ENCODE measurements at regions not wholly inside any gene's neighbourhood (a gene's known extent, or its start where the extent isn't known, plus 50 kb on each side); places are given as distances from the start of the nearest gene placed in this dataset.
A peak's percentile ranks its signal among the peaks of the same experiment; 100 is the strongest.

DNA sequence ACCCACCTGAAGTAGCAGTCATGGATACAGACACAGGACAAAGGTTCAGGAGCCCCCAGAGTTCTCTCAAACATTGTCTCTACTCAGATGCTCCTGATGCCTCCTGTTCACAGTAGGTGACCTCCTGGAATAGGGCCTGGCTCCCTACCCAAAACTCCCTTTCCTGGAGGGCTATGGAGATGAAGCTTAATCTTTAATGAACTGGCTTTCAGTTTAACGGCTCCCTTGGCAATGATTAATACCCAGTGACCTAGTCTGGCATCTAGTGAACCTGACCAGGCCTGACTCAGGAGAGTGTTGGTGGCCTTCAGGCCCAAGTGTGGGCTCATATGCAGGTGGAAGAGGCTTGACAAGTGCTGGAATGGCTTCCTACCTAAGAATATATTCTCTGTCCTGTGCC lies 65.2 kb upstream of the TRABD2B start:
- ATAC-seq (ENCODE audit: low FRiP score) = no peak
- intact Hi-C loops (cut with DNase I) = loop anchor here in 1 of 2 donors (5.0 kb wide), 1 partner anchor 325 kb away; no protein-coding TSS in a partner anchor
- peak in 1 of 2 donors; percentile 21 for DNase-seq
- H3K36me3 ChIP-seq (ENCODE audit: control insufficient read depth in 1 of 2, insufficient read depth in 2 of 2, low read length in 1 of 2) = no peaks in the 10 kb centered on the region
- WGBS, 2 donors = 14 to 21% methylated on average over 1 of the region's 1 CpG
- no peak overlapping the region for H3K4me3 ChIP-seq (ENCODE audit: low read length in 2 of 2)
- H3K4me1 ChIP-seq (ENCODE audit: control insufficient read depth in 1 of 2, insufficient read depth in 2 of 2, low read length in 2 of 2) = no peaks in the 10 kb centered on the region
- no peaks in the 10 kb centered on the region for H3K27me3 ChIP-seq (ENCODE audit: control insufficient read depth in 1 of 2, insufficient read depth in 2 of 2, low read length in 1 of 2)
- no peak overlapping the region for H3K27ac ChIP-seq (ENCODE audit: low read depth in 1 of 2, low read length in 2 of 2)
- no peaks in the 10 kb centered on the region for H3K9me3 ChIP-seq (ENCODE audit: control insufficient read depth, low read length)

DNA sequence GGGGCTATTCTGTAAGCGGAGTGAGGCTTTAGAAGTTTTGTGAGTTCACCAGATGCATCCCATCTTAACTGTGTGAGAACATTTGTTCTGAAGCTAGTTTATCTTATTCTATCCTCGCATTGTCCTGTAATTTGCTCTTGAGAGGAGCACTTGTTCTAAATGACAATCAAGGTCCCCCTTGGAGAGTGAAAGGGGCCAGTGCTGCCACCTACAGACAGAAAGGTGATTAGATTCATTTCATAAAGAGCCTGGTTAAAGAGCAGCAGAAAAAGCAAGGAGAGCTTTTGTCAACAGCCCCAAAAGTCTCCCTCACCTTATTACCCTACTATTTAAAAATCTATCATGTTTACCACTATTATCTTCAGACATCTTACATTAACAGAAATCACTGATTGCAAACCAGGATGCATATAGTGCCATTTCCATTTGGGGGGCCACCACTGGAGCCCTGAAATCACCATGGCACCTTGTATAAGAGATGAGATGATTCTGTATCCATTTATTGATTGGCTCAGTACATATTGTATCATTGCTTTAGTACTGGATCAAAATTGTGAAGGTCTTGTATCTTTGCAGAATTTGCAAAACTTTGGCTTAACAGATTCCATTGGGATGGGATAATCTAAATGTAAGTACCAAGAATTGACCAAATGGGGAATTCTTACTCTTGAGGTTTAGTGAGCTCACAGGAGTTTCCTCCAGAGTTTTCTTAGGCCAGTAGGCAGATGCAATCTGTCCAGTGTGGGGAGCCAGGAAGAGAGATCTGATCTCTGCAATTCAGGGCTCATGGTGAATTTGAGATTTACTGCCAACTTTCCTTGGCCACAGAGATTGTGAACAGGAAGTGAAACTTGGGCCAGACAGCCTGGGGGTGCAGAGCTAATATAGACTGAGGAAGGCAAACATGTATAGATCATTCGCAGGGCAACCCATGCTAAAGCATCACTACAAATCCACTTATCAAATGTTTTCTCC lies 64.3 kb upstream of the TRABD2B start:
- intact Hi-C loops (cut with DNase I) = loop anchor here (1.0 to 5.0 kb wide), 3 partner anchors 63 to 324 kb away; partner anchors contain the start of gene TRABD2B (in 1 of the 2)
- no peak overlapping the region for H3K4me3 ChIP-seq (ENCODE audit: low read length in 2 of 2)
- H3K27ac ChIP-seq (ENCODE audit: low read depth in 1 of 2, low read length in 2 of 2) = no peak overlapping the region
- no peaks in the 10 kb centered on the region for H3K36me3 ChIP-seq (ENCODE audit: control insufficient read depth in 1 of 2, insufficient read depth in 2 of 2, low read length in 1 of 2)
- ATAC-seq (ENCODE audit: low FRiP score) = peak; percentile 65
- 52 to 61% methylated on average over 3 of the region's 3 CpGs for WGBS, 2 donors
- no peaks in the 10 kb centered on the region for H3K27me3 ChIP-seq (ENCODE audit: control insufficient read depth in 1 of 2, insufficient read depth in 2 of 2, low read length in 1 of 2)
- H3K9me3 ChIP-seq (ENCODE audit: control insufficient read depth, low read length) = no peaks in the 10 kb centered on the region
- DNase-seq = peak in 1 of 2 donors; percentile 78
- no peaks in the 10 kb centered on the region for H3K4me1 ChIP-seq (ENCODE audit: control insufficient read depth in 1 of 2, insufficient read depth in 2 of 2, low read length in 2 of 2)

DNA sequence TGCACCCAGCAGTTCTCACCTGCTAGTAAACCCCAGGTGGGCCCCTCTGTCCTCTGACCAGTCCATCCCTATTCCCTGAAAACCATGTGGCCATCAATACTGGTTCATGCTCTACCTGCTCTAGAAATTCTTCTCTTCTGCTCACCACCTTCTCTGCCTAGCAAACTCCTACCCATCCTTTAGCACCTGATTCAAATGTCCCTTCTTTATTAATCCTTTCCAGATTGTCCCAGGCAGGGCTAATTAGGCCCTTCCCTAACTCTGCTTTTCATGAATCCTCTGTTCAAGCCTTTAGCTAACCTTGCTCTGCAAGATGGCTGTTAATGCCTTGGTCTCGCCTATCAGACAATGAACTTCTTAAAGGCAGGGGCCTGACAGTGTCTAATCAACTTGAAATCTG lies 62.1 kb upstream of the TRABD2B start:
- ATAC-seq (ENCODE audit: low FRiP score) (no peak), DNase-seq (no peak)
- WGBS, 2 donors = 96% methylated on average over 1 of the region's 1 CpG
- intact Hi-C loops (cut with DNase I) = no loop called here
- H3K4me1 ChIP-seq (ENCODE audit: control insufficient read depth in 1 of 2, insufficient read depth in 2 of 2, low read length in 2 of 2) = no peaks in the 10 kb centered on the region
- H3K36me3 ChIP-seq (ENCODE audit: control insufficient read depth in 1 of 2, insufficient read depth in 2 of 2, low read length in 1 of 2) = no peaks in the 10 kb centered on the region
- H3K4me3 ChIP-seq (ENCODE audit: low read length in 2 of 2) = no peak overlapping the region
- H3K27ac ChIP-seq (ENCODE audit: low read depth in 1 of 2, low read length in 2 of 2) = no peak overlapping the region
- no peaks in the 10 kb centered on the region for H3K27me3 ChIP-seq (ENCODE audit: control insufficient read depth in 1 of 2, insufficient read depth in 2 of 2, low read length in 1 of 2)
- H3K9me3 ChIP-seq (ENCODE audit: control insufficient read depth, low read length) = no peaks in the 10 kb centered on the region

DNA sequence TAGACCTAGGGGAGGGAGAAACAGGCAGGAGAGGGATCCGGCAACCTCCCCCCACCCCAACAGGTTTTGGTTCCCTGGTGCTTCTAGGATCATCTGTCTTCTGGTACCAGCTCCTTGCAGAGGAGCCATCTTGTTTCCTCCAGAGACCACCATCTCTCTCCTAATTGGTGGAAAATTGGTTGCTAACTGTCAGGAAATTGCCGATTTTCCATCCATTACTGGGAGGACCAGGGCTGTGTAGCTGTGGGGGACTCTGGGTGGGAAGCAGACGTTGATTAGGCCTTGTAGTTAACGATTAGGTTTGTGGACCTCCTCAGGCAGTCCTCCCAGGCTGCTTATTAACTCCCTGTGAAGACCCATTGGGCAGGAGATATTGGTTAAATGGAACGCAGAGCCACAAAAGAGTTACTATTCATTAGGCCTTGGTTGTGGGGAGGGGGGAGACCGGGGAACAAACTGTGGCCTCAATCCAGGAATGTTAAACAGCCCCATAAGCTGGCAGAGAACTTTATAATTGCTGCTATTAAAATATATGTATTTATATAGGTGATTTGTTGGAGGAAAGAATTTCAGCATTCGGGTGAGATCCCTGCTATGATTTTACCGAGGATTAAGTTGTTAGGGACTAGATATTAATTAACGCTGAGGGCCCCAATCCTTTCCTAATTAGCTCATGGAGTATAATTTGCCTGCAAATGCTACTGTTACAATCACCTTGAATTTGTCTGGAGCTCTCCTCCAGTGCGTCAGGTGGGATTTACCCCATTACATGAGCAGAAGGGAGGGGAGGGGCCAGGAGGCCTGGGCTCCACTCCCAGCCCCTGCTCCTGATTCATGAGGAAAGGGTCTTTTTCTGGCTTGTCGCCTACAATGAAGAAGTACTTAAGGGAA lies 61.2 kb upstream of the TRABD2B start:
- no peak for ATAC-seq (ENCODE audit: low FRiP score)
- Histone ChIP-seq H3K9me3 (ENCODE audit: control insufficient read depth, low read length) (no peaks in the 10 kb centered on the region), H3K27me3 (ENCODE audit: control insufficient read depth in 1 of 2, insufficient read depth in 2 of 2, low read length in 1 of 2) (no peaks in the 10 kb centered on the region), H3K27ac (ENCODE audit: low read depth in 1 of 2, low read length in 2 of 2) (no peak overlapping the region), H3K4me3 (ENCODE audit: low read length in 2 of 2) (no peak overlapping the region), H3K4me1 (ENCODE audit: control insufficient read depth in 1 of 2, insufficient read depth in 2 of 2, low read length in 2 of 2) (peaks cover 0 to 3% of the 10 kb centered on the region in 2 donors), H3K36me3 (ENCODE audit: control insufficient read depth in 1 of 2, insufficient read depth in 2 of 2, low read length in 1 of 2) (no peaks in the 10 kb centered on the region)
- DNase-seq = no peak
- intact Hi-C loops (cut with DNase I) = no loop called here
- 89 to 91% methylated on average over 11 of the region's 11 CpGs for WGBS, 2 donors

DNA sequence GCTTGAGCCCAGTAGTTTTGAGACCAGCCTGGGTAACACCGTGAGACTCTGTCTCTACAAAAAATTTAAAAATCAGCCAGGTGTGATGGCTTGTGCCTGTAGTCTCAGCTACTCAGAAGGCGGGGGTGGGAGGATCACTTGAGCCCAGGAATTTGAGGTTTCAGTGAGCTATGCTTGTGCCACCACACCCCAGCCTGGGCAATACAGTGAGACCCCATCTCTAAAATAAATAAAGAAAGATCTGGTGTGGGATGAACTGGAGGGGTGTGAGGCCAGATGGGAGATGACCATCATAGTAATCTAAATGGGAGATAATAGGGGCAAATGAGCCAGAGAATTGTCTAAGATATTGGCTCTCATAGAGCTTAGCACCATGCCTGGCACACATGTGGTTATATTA lies 60.1 kb upstream of the TRABD2B start:
- WGBS, 2 donors = 96 to 98% methylated on average over 2 of the region's 2 CpGs

DNA sequence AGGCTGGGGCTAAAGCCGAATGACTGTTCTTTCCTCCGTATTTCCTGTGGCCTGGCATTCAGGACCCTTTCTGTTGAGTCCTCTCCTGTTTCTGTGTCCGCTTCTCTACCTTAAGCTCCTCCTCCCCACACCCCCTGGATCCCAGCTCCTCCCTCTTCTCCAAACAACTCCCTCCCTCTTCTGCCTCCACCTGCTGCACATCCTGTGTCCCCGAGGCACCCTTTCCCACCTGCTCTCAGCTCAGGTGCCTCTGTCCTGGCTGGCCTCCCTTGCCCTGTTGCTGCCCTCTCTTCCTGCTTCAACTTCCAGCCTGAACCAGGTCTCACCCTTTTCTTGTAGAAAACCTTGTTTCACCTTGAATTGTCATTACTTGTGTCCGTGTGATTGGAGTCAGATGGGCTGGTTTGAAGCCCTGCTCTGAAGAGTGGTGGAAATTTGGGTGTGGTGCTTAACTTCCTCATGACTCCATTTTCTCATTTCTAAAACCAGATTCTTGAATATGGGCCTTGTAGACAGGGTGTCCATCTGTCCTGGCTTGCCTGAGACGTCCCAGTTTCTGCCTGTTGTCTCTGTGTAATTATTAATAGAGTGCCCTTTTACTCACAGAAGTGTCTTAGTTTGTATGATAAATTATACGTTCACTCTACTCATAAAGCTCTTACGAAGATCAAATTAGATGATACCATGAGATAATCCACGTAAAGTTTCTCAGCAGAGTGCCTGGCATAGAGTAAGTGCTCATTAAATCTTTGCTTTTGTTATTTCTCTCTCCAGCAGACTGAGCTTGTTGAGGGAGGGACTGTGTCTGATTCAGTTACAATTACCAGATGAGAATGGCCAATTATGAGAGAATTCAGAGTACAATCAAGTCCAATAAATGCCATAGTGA lies 58.9 kb upstream of the TRABD2B start:
- 85 to 86% methylated on average over 9 of the region's 9 CpGs for WGBS, 2 donors
- DNase-seq (no peak), ATAC-seq (ENCODE audit: low FRiP score) (no peak)
- H3K27me3 ChIP-seq (ENCODE audit: control insufficient read depth in 1 of 2, insufficient read depth in 2 of 2, low read length in 1 of 2) = no peaks in the 10 kb centered on the region
- H3K9me3 ChIP-seq (ENCODE audit: control insufficient read depth, low read length) = no peaks in the 10 kb centered on the region
- peaks cover 0 to 6% of the 10 kb centered on the region in 2 donors for H3K4me1 ChIP-seq (ENCODE audit: control insufficient read depth in 1 of 2, insufficient read depth in 2 of 2, low read length in 2 of 2)
- H3K36me3 ChIP-seq (ENCODE audit: control insufficient read depth in 1 of 2, insufficient read depth in 2 of 2, low read length in 1 of 2) = no peaks in the 10 kb centered on the region
- H3K4me3 ChIP-seq (ENCODE audit: low read length in 2 of 2) = no peak overlapping the region
- intact Hi-C loops (cut with DNase I) = no loop called here
- H3K27ac ChIP-seq (ENCODE audit: low read depth in 1 of 2, low read length in 2 of 2) = no peak overlapping the region

More for the DNA sequence above, 60.1 kb upstream of the TRABD2B start:
- intact Hi-C loops (cut with DNase I) = no loop called here
- DNase-seq (no peak), ATAC-seq (ENCODE audit: low FRiP score) (no peak)
- H3K4me1 ChIP-seq (ENCODE audit: control insufficient read depth in 1 of 2, insufficient read depth in 2 of 2, low read length in 2 of 2) = peaks cover 0 to 4% of the 10 kb centered on the region in 2 donors
- H3K27ac ChIP-seq (ENCODE audit: low read depth in 1 of 2, low read length in 2 of 2) = no peak overlapping the region
- H3K4me3 ChIP-seq (ENCODE audit: low read length in 2 of 2) = no peak overlapping the region
- no peaks in the 10 kb centered on the region for H3K36me3 ChIP-seq (ENCODE audit: control insufficient read depth in 1 of 2, insufficient read depth in 2 of 2, low read length in 1 of 2)
- no peaks in the 10 kb centered on the region for H3K27me3 ChIP-seq (ENCODE audit: control insufficient read depth in 1 of 2, insufficient read depth in 2 of 2, low read length in 1 of 2)
- H3K9me3 ChIP-seq (ENCODE audit: control insufficient read depth, low read length) = no peaks in the 10 kb centered on the region

DNA sequence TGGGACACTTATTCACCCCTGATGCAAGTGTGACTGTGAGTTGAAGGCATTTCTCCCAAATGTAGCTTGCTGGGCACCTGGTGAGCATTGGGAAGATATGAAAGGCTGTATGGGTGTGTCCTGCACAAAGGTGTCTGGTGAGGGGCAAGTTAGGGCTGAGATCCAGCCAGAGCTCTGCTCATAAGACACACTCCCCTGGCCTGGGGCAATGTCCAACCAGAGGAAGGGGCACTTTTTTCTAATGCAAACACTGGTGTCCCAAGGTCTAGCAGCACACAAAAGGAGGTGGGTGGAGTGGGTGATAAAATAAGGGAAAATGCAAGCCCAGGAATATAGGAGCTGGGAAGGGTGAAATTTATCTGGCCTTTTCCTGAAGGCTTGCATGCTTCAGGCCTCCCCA lies 57.0 kb upstream of the TRABD2B start:
- Histone ChIP-seq H3K36me3 (ENCODE audit: control insufficient read depth in 1 of 2, insufficient read depth in 2 of 2, low read length in 1 of 2) (no peaks in the 10 kb centered on the region), H3K27ac (ENCODE audit: low read depth in 1 of 2, low read length in 2 of 2) (no peak overlapping the region), H3K4me1 (ENCODE audit: control insufficient read depth in 1 of 2, insufficient read depth in 2 of 2, low read length in 2 of 2) (peaks cover under 1 to 6% of the 10 kb centered on the region in 2 donors), H3K27me3 (ENCODE audit: control insufficient read depth in 1 of 2, insufficient read depth in 2 of 2, low read length in 1 of 2) (no peaks in the 10 kb centered on the region), H3K4me3 (ENCODE audit: low read length in 2 of 2) (no peak overlapping the region), H3K9me3 (ENCODE audit: control insufficient read depth, low read length) (no peaks in the 10 kb centered on the region)
- intact Hi-C loops (cut with DNase I) = loop anchor here in 1 of 2 donors (5.0 kb wide), 1 partner anchor 37 kb away; no protein-coding TSS in a partner anchor
- DNase-seq = no peak
- no peak for ATAC-seq (ENCODE audit: low FRiP score)

DNA sequence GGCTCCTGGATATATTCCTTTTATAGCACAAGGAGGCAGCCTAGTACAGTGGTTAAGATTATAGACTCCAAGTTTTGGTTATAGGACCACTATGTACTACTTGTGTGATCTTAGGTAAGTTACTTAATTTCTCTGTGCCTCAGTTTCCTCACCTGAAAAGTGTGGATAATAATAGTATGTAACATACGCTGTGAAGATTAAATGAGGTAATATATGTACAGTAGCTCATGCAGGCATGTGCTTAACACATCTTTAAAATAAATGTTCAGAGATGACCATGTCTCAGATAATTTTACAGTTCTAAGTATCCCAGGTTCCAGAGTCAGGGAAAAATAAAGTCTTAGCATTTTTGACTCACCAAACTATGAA lies 55.7 kb upstream of the TRABD2B start:
- intact Hi-C loops (cut with DNase I) = loop anchor here in 1 of 2 donors (5.0 kb wide), 1 partner anchor 36 kb away; no protein-coding TSS in a partner anchor
- H3K27ac ChIP-seq (ENCODE audit: low read depth in 1 of 2, low read length in 2 of 2) = peak overlapping the region; percentile 34 to 46

More for the DNA sequence above, 55.7 kb upstream of the TRABD2B start:
- H3K4me1 ChIP-seq (ENCODE audit: control insufficient read depth in 1 of 2, insufficient read depth in 2 of 2, low read length in 2 of 2) = peaks cover 3 to 6% of the 10 kb centered on the region in 2 donors
- no peaks in the 10 kb centered on the region for H3K36me3 ChIP-seq (ENCODE audit: control insufficient read depth in 1 of 2, insufficient read depth in 2 of 2, low read length in 1 of 2)
- ATAC-seq (ENCODE audit: low FRiP score) (no peak), DNase-seq (no peak)
- H3K9me3 ChIP-seq (ENCODE audit: control insufficient read depth, low read length) = no peaks in the 10 kb centered on the region
- WGBS, 2 donors = 87% methylated on average over 1 of the region's 1 CpG
- no peaks in the 10 kb centered on the region for H3K27me3 ChIP-seq (ENCODE audit: control insufficient read depth in 1 of 2, insufficient read depth in 2 of 2, low read length in 1 of 2)
- no peak overlapping the region for H3K4me3 ChIP-seq (ENCODE audit: low read length in 2 of 2)

Data from aorta (tissue), 5 donors.